OCI-LY1 (cell line): ENCODE measurements at regions not wholly inside any gene's neighbourhood (a gene's known extent, or its start where the extent isn't known, plus 50 kb on each side); places are given as distances from the start of the nearest gene placed in this dataset.

ENCODE experiments used
- EZH2 ChIP-seq: fragments of 200-600 bp; sonication (generic), shearing (Covaris generic); IDR thresholded peaks from 2 replicates; pipeline ENCODE4 v1.8.0; 2017; ENCODE audit warnings: borderline replicate concordance, mixed run types, mild to moderate bottlenecking, antibody characterized with exemption, low read length, moderate library complexity, mixed read lengths
- TF ChIP-seq, protein P1 (sequence below): fragments of 200-600 bp; sonication (generic), shearing (Covaris generic); IDR thresholded peaks from 2 replicates; pipeline ENCODE4 v1.5.1; 2017; ENCODE audit warnings: mild to moderate bottlenecking, antibody characterized with exemption, low read length, moderate library complexity, mixed read lengths

DNA sequence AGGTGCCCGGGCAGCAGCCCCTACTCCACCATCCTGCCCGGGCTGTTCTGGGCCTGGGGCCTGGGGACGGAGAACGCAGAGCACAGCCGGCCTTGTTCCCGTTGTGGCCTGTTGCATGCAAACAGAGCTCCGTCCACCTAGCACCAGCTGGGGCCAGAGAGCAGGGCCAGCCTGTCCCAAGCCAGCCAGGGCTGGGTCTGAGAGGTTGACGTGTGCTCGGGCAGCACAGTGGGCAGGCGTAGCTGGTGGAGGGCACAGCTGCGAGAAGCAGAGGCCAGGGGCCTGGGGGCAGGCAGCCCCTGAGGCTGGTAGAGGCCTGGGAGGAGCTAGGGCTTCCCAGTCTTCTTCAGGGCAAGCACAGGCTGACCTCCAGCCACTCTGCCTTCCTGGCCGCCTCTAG, 1192.6 kb downstream of the BRD1 start:
- TF ChIP-seq, protein P1, sequence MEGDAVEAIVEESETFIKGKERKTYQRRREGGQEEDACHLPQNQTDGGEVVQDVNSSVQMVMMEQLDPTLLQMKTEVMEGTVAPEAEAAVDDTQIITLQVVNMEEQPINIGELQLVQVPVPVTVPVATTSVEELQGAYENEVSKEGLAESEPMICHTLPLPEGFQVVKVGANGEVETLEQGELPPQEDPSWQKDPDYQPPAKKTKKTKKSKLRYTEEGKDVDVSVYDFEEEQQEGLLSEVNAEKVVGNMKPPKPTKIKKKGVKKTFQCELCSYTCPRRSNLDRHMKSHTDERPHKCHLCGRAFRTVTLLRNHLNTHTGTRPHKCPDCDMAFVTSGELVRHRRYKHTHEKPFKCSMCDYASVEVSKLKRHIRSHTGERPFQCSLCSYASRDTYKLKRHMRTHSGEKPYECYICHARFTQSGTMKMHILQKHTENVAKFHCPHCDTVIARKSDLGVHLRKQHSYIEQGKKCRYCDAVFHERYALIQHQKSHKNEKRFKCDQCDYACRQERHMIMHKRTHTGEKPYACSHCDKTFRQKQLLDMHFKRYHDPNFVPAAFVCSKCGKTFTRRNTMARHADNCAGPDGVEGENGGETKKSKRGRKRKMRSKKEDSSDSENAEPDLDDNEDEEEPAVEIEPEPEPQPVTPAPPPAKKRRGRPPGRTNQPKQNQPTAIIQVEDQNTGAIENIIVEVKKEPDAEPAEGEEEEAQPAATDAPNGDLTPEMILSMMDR = no peak
- TF ChIP-seq EZH2 = no peak
